GM12878 (cell line): ENCODE measurements at regions not wholly inside any gene's neighbourhood (a gene's known extent, or its start where the extent isn't known, plus 50 kb on each side); places are given as distances from the start of the nearest gene placed in this dataset.

Experiments
- ATAC-seq: fragments of 200-7000 bp; cut with Tn5 transposase; 3 replicates; pipeline ENCODE4 v1.9.1; 2020; ENCODE audit warnings: mild to moderate bottlenecking, moderate library complexity
- BruUV-seq: library from RNA; stranded (reverse); fragments of 400-500 nt; replicated peaks from 2 replicates; lab custom pipeline; 2021; lab: Mats Ljungman, UMichigan
- CTCF ChIA-PET: fragments of 300-600 bp; sonication (Branson Sonifier 250); formaldehyde crosslinking; extraction: SDS; loops from one replicate; lab custom pipeline; 2021; ENCODE audit warnings: inconsistent platforms; lab: Yijun Ruan, JAX
- POLR2A ChIA-PET: fragments of 350-600 bp; formaldehyde crosslinking; extraction: SDS; loops from one replicate; lab custom pipeline; 2021; ENCODE audit warnings: inconsistent platforms; lab: Charles Lee
- RAD21 ChIA-PET: fragments of 300-600 bp; sonication (Branson Sonifier 250); formaldehyde crosslinking; loops from one replicate; lab custom pipeline; 2023; ENCODE audit warnings: antibody characterized with exemption; ENCODE audit not compliant: unreplicated experiment; lab: Charles Lee
- SMC1A ChIA-PET: fragments of 300-600 bp; sonication (Branson Sonifier 250); formaldehyde crosslinking; loops from one replicate; lab custom pipeline; 2023; ENCODE audit not compliant: unreplicated experiment, uncharacterized antibody; lab: Charles Lee
- DNase-seq: peaks from one replicate; pipeline ENCODE4 v3.0.0-alpha.2; 2011; ENCODE audit warnings: low read depth, low spot score
- FAIRE-seq: peaks from 3 replicates; lab custom pipeline; 2011; peaks lifted over from hg19 to GRCh38; lab: Jason Lieb, UNC
- H2AFZ ChIP-seq: 2 replicates; pipeline ENCODE4 v1.6.0; 2011; ENCODE audit warnings: low read depth, low read length, control low read depth; ENCODE audit not compliant: control insufficient read depth
- H3K27ac ChIP-seq: 2 replicates; pipeline ENCODE4 v1.5.1; 2011; ENCODE audit warnings: control low read depth; ENCODE audit not compliant: control insufficient read depth, insufficient read depth
- H3K27me3 ChIP-seq, 2 experiments: replicated peaks in 1 of 2; 2 replicates each; pipeline versions ENCODE4 v1.6.0 to v1.6.1; 2011; ENCODE audit warnings: low read length in 1 of 2; ENCODE audit not compliant: control insufficient read depth in 2 of 2, insufficient read depth in 2 of 2
- H3K36me3 ChIP-seq, 2 experiments: 2 replicates each; pipeline ENCODE4 v1.5.1; 2011; ENCODE audit warnings: low read length in 1 of 2; ENCODE audit not compliant: control insufficient read depth in 2 of 2, insufficient read depth in 2 of 2
- H3K4me1 ChIP-seq: 2 replicates; pipeline ENCODE4 v1.6.1; 2011; ENCODE audit warnings: mild to moderate bottlenecking, low read length, moderate library complexity, mixed read lengths; ENCODE audit not compliant: control insufficient read depth, insufficient read depth
- H3K4me2 ChIP-seq: 2 replicates; pipeline ENCODE4 v1.6.0; 2011; ENCODE audit warnings: control low read depth; ENCODE audit not compliant: control insufficient read depth, insufficient read depth
- H3K4me3 ChIP-seq: fragments of 200-600 bp; sonication (generic); 2 replicates; pipeline ENCODE4 v1.5.1; 2016
- H3K79me2 ChIP-seq: 2 replicates; pipeline ENCODE4 v1.6.0; 2011; ENCODE audit warnings: low read length; ENCODE audit not compliant: control insufficient read depth, insufficient read depth
- H3K9ac ChIP-seq: 2 replicates; pipeline ENCODE4 v1.8.0; 2011; ENCODE audit warnings: low read length, control low read depth, mixed read lengths; ENCODE audit not compliant: control insufficient read depth, insufficient read depth
- H3K9me3 ChIP-seq: replicated peaks from 3 replicates; pipeline ENCODE4 v1.5.1; 2011; ENCODE audit warnings: mild to moderate bottlenecking, low read length; ENCODE audit not compliant: control insufficient read depth, insufficient read depth
- H4K20me1 ChIP-seq: 2 replicates; pipeline ENCODE4 v1.6.0; 2011; ENCODE audit not compliant: control insufficient read depth, insufficient read depth
- BRCA1 ChIP-seq: IDR thresholded peaks from 2 replicates; pipeline ENCODE4 v1.6.1; 2011; ENCODE audit warnings: low read depth, low read length, improper control_type of control experiment
- CBX5 ChIP-seq: sonication (generic); IDR thresholded peaks from 2 replicates; pipeline ENCODE4 v1.6.1; 2016; ENCODE audit warnings: low read depth, moderate library complexity, mild to moderate bottlenecking, inconsistent platforms
- CHD1 ChIP-seq: IDR thresholded peaks from 2 replicates; pipeline ENCODE4 v1.6.1; 2012; ENCODE audit warnings: low read depth, low read length, improper control_type of control experiment
- CTCF ChIP-seq, 3 experiments: IDR thresholded peaks in 2 of 3; conservative IDR thresholded peaks in 1 of 3; 2 replicates each; pipeline ENCODE4 v1.5.1; 2011; ENCODE audit warnings: low read depth in 3 of 3, low read length in 3 of 3, mild to moderate bottlenecking in 3 of 3, control low read depth in 2 of 3, moderate library complexity in 2 of 3, inconsistent platforms in 1 of 3, mixed read lengths in 1 of 3; ENCODE audit not compliant: control insufficient read depth in 2 of 3, insufficient read depth in 1 of 3; ENCODE audit errors: extremely low read depth in 1 of 3
- MEF2B ChIP-seq: fragments of 450-650 bp; IDR thresholded peaks from 2 replicates; pipeline ENCODE4 v1.6.1; 2018; ENCODE audit warnings: mild to moderate bottlenecking, moderate library complexity; ENCODE audit not compliant: partially characterized antibody, poor library complexity, severe bottlenecking
- NR2C2 ChIP-seq: IDR thresholded peaks from 2 replicates; pipeline ENCODE4 v1.6.1; 2011; ENCODE audit warnings: borderline replicate concordance, low read depth; ENCODE audit not compliant: control insufficient read depth, insufficient read length
- NRF1 ChIP-seq: conservative IDR thresholded peaks from 2 replicates; pipeline ENCODE4 v1.6.1; 2011; ENCODE audit warnings: mild to moderate bottlenecking, low read depth, low read length, improper control_type of control experiment
- RELA ChIP-seq: fragments of 450-650 bp; IDR thresholded peaks from 2 replicates; pipeline ENCODE4 v1.8.0; 2014; ENCODE audit warnings: borderline replicate concordance; ENCODE audit not compliant: partially characterized antibody
- RELB ChIP-seq: fragments of 450-650 bp; IDR thresholded peaks from 2 replicates; pipeline ENCODE4 v1.6.1; 2017; ENCODE audit warnings: low read depth, mild to moderate bottlenecking, moderate library complexity
- RFX5 ChIP-seq: IDR thresholded peaks from 2 replicates; pipeline ENCODE4 v1.6.1; 2011; ENCODE audit warnings: low read depth, low read length, improper control_type of control experiment
- SREBF2 ChIP-seq: IDR thresholded peaks from 2 replicates; pipeline ENCODE4 v1.6.1; 2012; ENCODE audit warnings: mild to moderate bottlenecking, low read length
- TARDBP ChIP-seq: IDR thresholded peaks from 2 replicates; pipeline ENCODE4 v1.6.1; 2016; ENCODE audit warnings: borderline replicate concordance
- TBL1XR1 ChIP-seq: IDR thresholded peaks from 2 replicates; pipeline ENCODE4 v1.6.1; 2012; ENCODE audit warnings: low read depth, low read length, improper control_type of control experiment
- ZBTB11 ChIP-seq: fragments of 450-650 bp; formaldehyde crosslinking; IDR thresholded peaks from 2 replicates; pipeline ENCODE4 v1.5.0; 2022; ENCODE audit warnings: mild to moderate bottlenecking, missing genetic modification characterization
- ZNF622 ChIP-seq: fragments of 450-650 bp; IDR thresholded peaks from 2 replicates; pipeline ENCODE4 v1.6.1; 2017; ENCODE audit warnings: mild to moderate bottlenecking, inconsistent platforms
- WGBS: methylation state at CpG from one replicate; pipeline ENCODE4 v1.1.6; 2016; ENCODE audit warnings: low lambda C conversion rate; ENCODE audit not compliant: insufficient replicate concordance, insufficient coverage; ENCODE audit errors: missing lambda C conversion rate; 5-methylcytosine and 5-hydroxymethylcytosine counted together
- in situ Hi-C: fragments of 300-500 bp; cut with MboI; formaldehyde crosslinking; loops from 9 replicates; pipeline ENCODE4 v1.14.3; 2018; ENCODE audit warnings: mixed read lengths
- intact Hi-C: fragments of 100-400 bp; cut with micrococcal nuclease; formaldehyde crosslinking; loops from one replicate; pipeline ENCODE4 v1.14.2; 2022; ENCODE audit not compliant: unreplicated experiment
- TF ChIP-seq, protein P1 (sequence below): IDR thresholded peaks from 2 replicates; pipeline ENCODE4 v1.6.1; 2012; ENCODE audit warnings: low read depth, low read length, improper control_type of control experiment

DNA sequence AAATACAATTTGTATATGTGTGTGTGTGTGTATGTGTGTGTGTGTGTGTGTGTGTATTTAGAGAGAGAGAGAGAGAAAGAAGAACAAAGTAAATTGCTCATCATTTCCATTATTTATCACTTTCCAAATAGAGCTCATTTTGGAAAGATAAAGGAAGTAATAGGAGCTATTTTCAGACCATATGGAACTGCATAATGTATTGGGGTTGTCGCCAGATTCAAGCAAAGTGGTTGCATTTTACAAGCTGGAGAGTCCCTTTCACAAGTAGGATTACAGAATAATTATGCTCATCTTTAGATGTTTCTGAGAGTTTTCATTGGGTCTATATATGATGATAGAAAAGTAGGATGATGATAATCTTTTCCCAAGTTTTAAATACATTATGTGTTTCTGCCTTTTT lies 842.7 kb upstream of the SLC10A2 start (continued):
- TF ChIP-seq SREBF2 (no peak), MEF2B (no peak), NRF1 (no peak), RELA (no peak), CHD1 (no peak)

DNA sequence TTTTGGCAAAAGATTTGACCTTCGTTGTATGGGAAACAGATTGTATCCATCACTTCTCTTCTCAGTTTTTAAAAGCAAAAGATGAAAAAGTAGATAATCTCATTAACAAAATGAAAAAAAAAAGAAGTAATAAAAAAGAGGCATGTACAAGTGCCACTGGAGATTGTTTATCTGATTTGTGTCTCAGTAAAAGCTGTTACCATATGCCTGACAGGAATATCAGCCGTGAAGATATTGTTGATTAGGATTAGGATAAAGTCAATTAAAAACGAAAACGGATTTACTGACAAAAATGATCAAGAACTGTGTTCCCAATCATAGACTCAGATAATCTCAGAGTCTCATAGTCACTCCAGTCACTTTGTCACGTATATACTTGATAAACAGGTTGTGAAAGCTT lies 842.1 kb upstream of the SLC10A2 start:
- Histone ChIP-seq H3K9me3 (no peaks in the 10 kb centered on the region), H3K4me2 (no peak overlapping the region), H3K4me3 (no peak overlapping the region), H3K4me1 (no peaks in the 10 kb centered on the region), H3K9ac (no peak overlapping the region), H2AFZ (no peak overlapping the region), H3K79me2 (no peaks in the 10 kb centered on the region), H3K27me3 (no peaks in the 10 kb centered on the region), H3K27ac (no peak overlapping the region), H4K20me1 (no peaks in the 10 kb centered on the region), H3K36me3 (no peaks in the 10 kb centered on the region)
- ChIA-PET RAD21 (no interaction called here), SMC1A (interaction anchor here (0.6 to 1.1 kb wide), 2 partner anchors 22 to 31 kb away, joined by 3 to 4 read pairs; no protein-coding TSS in a partner anchor), POLR2A (no interaction called here), CTCF (no interaction called here)
- no peak for FAIRE-seq
- BruUV-seq: no TSS peak
- 13% methylated on average over 5 of the region's 5 CpGs for WGBS
- ATAC-seq: no peak
- no peak for DNase-seq
- in situ Hi-C loops (no loop called here), intact Hi-C loops (no loop called here)
- no peak for TF ChIP-seq TARDBP
- no peak for TF ChIP-seq CBX5
- TF ChIP-seq RFX5: no peak
- TF ChIP-seq TBL1XR1: no peak
- no peak for TF ChIP-seq RELB
- TF ChIP-seq, protein P1, sequence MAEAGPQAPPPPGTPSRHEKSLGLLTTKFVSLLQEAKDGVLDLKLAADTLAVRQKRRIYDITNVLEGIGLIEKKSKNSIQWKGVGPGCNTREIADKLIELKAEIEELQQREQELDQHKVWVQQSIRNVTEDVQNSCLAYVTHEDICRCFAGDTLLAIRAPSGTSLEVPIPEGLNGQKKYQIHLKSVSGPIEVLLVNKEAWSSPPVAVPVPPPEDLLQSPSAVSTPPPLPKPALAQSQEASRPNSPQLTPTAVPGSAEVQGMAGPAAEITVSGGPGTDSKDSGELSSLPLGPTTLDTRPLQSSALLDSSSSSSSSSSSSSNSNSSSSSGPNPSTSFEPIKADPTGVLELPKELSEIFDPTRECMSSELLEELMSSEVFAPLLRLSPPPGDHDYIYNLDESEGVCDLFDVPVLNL: no peak
- TF ChIP-seq ZNF622: no peak
- no peak for TF ChIP-seq CTCF (IDR thresholded peaks at IDR 0.05 in 2 of 3, conservative IDR thresholded peaks at IDR 0.05 in 1 of 3; ENCODE audit: control insufficient read depth in 2 of 3, extremely low read depth in 1 of 3, insufficient read depth in 1 of 3, low read depth in 3 of 3, low read length in 3 of 3)
- TF ChIP-seq ZBTB11 (CRISPR knock-in tag): no peak
- TF ChIP-seq NR2C2: no peak
- TF ChIP-seq BRCA1: no peak
